GM20000 (cell line): ENCODE measurements at regions not wholly inside any gene's neighbourhood (a gene's known extent, or its start where the extent isn't known, plus 50 kb on each side); places are given as distances from the start of the nearest gene placed in this dataset.

ENCODE experiments used
- DNase-seq: peaks from one replicate; pipeline ENCODE4 v3.0.0; 2012; ENCODE audit warnings: low spot score
- CTCF ChIP-seq: IDR thresholded peaks from 2 replicates; pipeline ENCODE4 v1.5.1; 2012; ENCODE audit warnings: mild to moderate bottlenecking, control low read depth; ENCODE audit errors: extremely low read depth, missing control alignments

GRCh38 chr4:126939401-126939800 lies 693.4 kb upstream of the INTU start:
- TF ChIP-seq CTCF = no peak
- DNase-seq = no peak

- DNase-seq = no peak
- TF ChIP-seq CTCF = no peak
Measured at GRCh38 chr4:126947536-126947935, 685.2 kb upstream of the INTU start.

GRCh38 chr4:126954537-126955291 lies 678.0 kb upstream of the INTU start:
- no peak for TF ChIP-seq CTCF
- no peak for DNase-seq

- DNase-seq = no peak
- TF ChIP-seq CTCF = no peak
Measured at GRCh38 chr4:126955292-126956183, 677.2 kb upstream of the INTU start.

GRCh38 chr4:126956184-126956897 lies 676.4 kb upstream of the INTU start:
- DNase-seq = no peak
- TF ChIP-seq CTCF = no peak

- TF ChIP-seq CTCF = no peak
- DNase-seq = no peak
Measured at GRCh38 chr4:126957556-126957955, 675.2 kb upstream of the INTU start.
